HG02763 (cell line): ENCODE measurements at regions not wholly inside any gene's neighbourhood (a gene's known extent, or its start where the extent isn't known, plus 50 kb on each side); places are given as distances from the start of the nearest gene placed in this dataset.
A peak's percentile ranks its signal among the peaks of the same experiment; 100 is the strongest.

Source experiments
- ATAC-seq: cut with Tn5 transposase; IDR thresholded peaks from one replicate; pipeline ENCODE4 v1.9.1; 2021; ENCODE audit warnings: mild to moderate bottlenecking, moderate library complexity; ENCODE audit not compliant: unreplicated experiment

- no peak for ATAC-seq
Measured at GRCh38 chrX:39576041-39576872, 521.5 kb downstream of the BCOR start.

GRCh38 chrX:39577206-39577984, 520.4 kb downstream of the BCOR start:
- ATAC-seq, result no peak

GRCh38 chrX:39577985-39578869, 519.5 kb downstream of the BCOR start:
- ATAC-seq, result peak; percentile 92

GRCh38 chrX:39580043-39580442, 517.7 kb downstream of the BCOR start:
- no peak for ATAC-seq

GRCh38 chrX:39581411-39581810, 516.3 kb downstream of the BCOR start:
- no peak for ATAC-seq

GRCh38 chrX:39582091-39582490, 515.7 kb downstream of the BCOR start:
- no peak for ATAC-seq

- ATAC-seq, result no peak
Measured at GRCh38 chrX:39582976-39583375, 514.8 kb downstream of the BCOR start.

GRCh38 chrX:39585808-39586207, 511.9 kb downstream of the BCOR start:
- no peak for ATAC-seq

GRCh38 chrX:39586359-39586758, 511.4 kb downstream of the BCOR start:
- no peak for ATAC-seq

- ATAC-seq, result no peak
Measured at GRCh38 chrX:39591099-39591498, 506.7 kb downstream of the BCOR start.

- no peak for ATAC-seq
Measured at GRCh38 chrX:39592776-39593175, 505.0 kb downstream of the BCOR start.

GRCh38 chrX:39595977-39596376, 501.8 kb downstream of the BCOR start:
- no peak for ATAC-seq

GRCh38 chrX:39596437-39596836, 501.3 kb downstream of the BCOR start:
- no peak for ATAC-seq

- ATAC-seq, result no peak
Measured at GRCh38 chrX:39599339-39599738, 498.4 kb downstream of the BCOR start.

- no peak for ATAC-seq
Measured at GRCh38 chrX:39600222-39600621, 497.5 kb downstream of the BCOR start.

- no peak for ATAC-seq
Measured at GRCh38 chrX:39601231-39602177, 496.3 kb downstream of the BCOR start.

- ATAC-seq, result no peak
Measured at GRCh38 chrX:39602195-39602594, 495.6 kb downstream of the BCOR start.

GRCh38 chrX:39603230-39603629, 494.5 kb downstream of the BCOR start:
- no peak for ATAC-seq

- no peak for ATAC-seq
Measured at GRCh38 chrX:39605183-39605582, 492.6 kb downstream of the BCOR start.

- ATAC-seq, result no peak
Measured at GRCh38 chrX:39605866-39606265, 491.9 kb downstream of the BCOR start.
